RWPE1 (cell line): ENCODE measurements at regions not wholly inside any gene's neighbourhood (a gene's known extent, or its start where the extent isn't known, plus 50 kb on each side); places are given as distances from the start of the nearest gene placed in this dataset.

Experiments
- CTCF ChIA-PET: fragments of 350-600 bp; sonication (Branson Sonifier 250); formaldehyde crosslinking; extraction: SDS; loops from one replicate; lab custom pipeline; 2021; lab: Yijun Ruan, JAX
- POLR2A ChIA-PET: fragments of 400-600 bp; formaldehyde crosslinking; extraction: SDS; loops from one replicate; lab custom pipeline; 2020; ENCODE audit warnings: antibody characterized with exemption; ENCODE audit not compliant: low non-redundant PET; lab: Yijun Ruan, JAX
- DNase-seq: peaks from one replicate; pipeline ENCODE4 v3.0.0; 2012; ENCODE audit warnings: low spot score
- H3K27ac ChIP-seq: fragments of 450-650 bp; 2 replicates; pipeline ENCODE4 v1.5.1; 2017
- TF ChIP-seq, protein P1 (sequence below): fragments of 450-650 bp; conservative IDR thresholded peaks from 2 replicates; pipeline ENCODE4 v1.5.1; 2017; ENCODE audit warnings: low read depth, mild to moderate bottlenecking

DNA sequence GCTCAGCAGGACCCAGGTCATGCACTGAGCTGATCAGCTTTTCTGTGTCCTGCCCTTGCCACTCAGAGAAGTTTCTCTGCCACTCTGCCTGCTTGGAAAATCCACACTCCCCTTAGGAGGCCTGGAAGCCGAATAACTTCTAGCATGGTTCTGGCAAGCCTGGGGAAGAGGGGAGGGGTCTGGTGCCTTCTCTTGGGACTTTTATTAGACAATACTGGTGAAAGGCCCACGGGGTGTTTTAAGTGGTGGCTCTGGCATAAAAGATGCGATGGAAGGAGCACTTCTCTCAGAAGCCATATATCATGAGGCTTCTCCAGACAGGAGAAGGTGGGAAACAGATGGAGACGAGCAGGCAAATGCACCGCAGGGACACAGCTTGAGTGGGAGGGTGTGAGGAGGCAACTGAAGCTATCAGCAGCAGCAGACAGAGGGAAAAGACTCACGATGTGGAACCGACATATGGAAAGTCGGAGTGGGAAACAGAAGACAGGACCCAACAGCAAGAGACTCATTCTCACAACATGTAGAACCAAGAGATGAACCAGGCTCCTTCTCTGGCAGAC is 141.8 kb upstream of the CTNNA2 start:
- CTCF ChIA-PET: no interaction called here
- POLR2A ChIA-PET: no interaction called here
- TF ChIP-seq, protein P1, sequence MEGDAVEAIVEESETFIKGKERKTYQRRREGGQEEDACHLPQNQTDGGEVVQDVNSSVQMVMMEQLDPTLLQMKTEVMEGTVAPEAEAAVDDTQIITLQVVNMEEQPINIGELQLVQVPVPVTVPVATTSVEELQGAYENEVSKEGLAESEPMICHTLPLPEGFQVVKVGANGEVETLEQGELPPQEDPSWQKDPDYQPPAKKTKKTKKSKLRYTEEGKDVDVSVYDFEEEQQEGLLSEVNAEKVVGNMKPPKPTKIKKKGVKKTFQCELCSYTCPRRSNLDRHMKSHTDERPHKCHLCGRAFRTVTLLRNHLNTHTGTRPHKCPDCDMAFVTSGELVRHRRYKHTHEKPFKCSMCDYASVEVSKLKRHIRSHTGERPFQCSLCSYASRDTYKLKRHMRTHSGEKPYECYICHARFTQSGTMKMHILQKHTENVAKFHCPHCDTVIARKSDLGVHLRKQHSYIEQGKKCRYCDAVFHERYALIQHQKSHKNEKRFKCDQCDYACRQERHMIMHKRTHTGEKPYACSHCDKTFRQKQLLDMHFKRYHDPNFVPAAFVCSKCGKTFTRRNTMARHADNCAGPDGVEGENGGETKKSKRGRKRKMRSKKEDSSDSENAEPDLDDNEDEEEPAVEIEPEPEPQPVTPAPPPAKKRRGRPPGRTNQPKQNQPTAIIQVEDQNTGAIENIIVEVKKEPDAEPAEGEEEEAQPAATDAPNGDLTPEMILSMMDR: no peak
- no peak for DNase-seq
- H3K27ac ChIP-seq: no peak overlapping the region

DNA sequence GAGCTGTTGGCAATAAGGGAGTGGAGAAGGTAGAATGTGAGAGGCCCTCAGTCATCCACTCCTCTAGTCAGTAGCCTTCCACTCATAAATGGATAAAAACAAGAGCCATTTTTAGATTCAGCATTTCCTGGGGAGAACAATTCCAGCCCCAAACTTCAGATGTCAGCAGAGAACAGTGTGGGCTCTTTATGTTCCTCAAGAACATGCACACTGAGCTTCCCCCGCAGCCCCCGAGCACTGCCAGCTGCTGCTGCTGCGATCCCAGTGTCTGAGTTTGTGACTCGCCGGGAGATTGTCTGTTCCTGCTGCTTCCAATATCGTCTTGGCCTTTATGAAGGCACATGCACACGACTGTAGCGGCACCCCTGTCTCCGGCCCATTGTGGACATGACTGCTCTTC is 143.7 kb upstream of the CTNNA2 start:
- H3K27ac ChIP-seq: no peak overlapping the region
- ChIA-PET POLR2A (no interaction called here), CTCF (no interaction called here)
- TF ChIP-seq, protein P1: no peak
- no peak for DNase-seq

DNA sequence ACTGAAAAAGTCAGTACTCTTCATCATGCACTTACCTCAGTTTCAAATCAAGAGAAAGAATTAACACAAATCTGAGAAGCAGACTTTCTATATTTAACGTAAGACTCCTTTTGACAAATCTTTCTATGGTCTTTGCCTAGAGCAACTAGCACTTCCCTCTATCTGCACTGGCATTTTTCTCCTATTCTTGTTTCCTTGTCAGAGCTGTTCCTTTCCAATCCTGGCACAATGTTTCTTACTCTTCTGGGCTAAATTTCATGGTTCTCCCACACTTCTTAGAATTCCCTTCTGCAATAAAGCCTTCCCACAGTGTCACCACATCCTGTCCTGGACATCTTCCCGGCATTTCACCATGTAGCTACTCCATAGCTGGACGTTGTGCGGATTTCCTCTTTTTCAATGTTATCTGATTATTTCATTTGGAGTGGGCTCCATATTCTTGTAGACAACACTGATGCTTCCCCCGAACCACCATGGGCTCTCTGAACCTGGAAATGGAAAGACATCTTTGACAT is 144.7 kb upstream of the CTNNA2 start:
- no peak for DNase-seq
- ChIA-PET POLR2A (no interaction called here), CTCF (no interaction called here)
- H3K27ac ChIP-seq: no peak overlapping the region
- TF ChIP-seq, protein P1: no peak

DNA sequence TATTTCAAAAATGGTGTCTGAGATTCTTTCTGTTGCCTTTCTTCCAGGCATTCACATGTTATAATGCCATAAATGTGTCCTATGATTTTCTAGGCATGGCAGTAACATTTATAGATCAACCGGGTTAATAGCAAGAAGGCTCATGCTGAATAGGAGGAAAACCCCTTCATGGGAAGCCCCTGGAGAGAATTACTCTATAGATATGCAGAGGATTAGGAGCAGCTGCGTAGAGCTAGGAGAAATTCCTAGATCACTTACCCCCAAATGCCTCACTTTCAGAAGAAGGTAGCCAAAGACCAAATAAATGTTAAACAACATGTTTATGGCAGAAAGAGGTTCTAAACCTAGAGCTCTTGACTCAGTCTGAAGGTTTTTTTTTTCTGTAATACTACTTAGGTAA is 153.4 kb upstream of the CTNNA2 start:
- H3K27ac ChIP-seq: no peak overlapping the region
- ChIA-PET POLR2A (no interaction called here), CTCF (no interaction called here)
- no peak for DNase-seq
- TF ChIP-seq, protein P1: no peak

DNA sequence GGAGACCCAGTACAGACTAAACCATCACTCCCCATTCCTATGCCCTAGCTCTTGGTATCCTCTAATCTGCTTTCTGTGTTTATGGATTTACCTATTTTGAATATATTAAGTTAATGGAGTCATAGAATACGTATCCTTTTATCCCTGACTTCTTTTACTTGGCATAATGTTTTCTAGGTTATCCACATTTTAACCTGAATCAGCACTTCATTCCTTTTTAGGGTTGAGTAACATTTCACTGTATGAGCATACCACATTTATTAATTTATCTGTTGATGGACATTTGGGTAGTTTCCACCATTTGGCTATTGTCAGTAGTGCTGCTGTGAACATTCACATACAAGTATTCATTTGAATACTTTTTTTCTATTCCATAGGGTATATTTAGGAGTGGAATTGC is 157.3 kb upstream of the CTNNA2 start:
- no peak for DNase-seq
- POLR2A ChIA-PET: no interaction called here
- H3K27ac ChIP-seq: no peak overlapping the region
- CTCF ChIA-PET: no interaction called here
- TF ChIP-seq, protein P1: no peak

DNA sequence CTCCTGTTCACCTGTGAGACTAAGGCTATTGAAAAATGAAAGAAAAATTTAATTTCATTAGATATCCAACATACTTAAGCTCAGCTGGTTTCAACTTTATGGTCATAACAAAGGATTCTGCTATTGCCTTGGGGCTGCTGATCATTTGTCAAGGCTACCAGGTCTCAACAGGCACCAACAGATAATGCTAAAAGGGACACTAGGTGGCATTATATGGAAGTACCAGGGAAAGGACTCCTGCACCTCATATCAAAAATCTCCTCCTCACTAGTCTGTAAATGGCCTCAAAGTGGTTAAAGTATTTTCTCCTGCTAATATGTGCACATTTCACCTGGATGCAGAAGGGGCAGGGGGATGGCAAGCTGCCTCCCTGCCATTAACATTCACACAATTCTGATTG is 167.9 kb upstream of the REG3A start:
- TF ChIP-seq, protein P1: no peak
- CTCF ChIA-PET: no interaction called here
- POLR2A ChIA-PET: no interaction called here
- H3K27ac ChIP-seq: no peak overlapping the region
- DNase-seq: no peak
